ENCODE measurements at regions not wholly inside any gene's neighbourhood (a gene's known extent, or its start where the extent isn't known, plus 50 kb on each side); places are given as distances from the start of the nearest gene placed in this dataset.
"Not testable (repeated sequence)": the region's sequence is repeated elsewhere in the genome, so short reads cannot be mapped to it uniquely, and the experiment has no call there.

- no peak for DNase-seq (ENCODE audit: low read depth in 3 of 3, low spot score in 1 of 3)
Measured at GRCh38 chr20:24418731-24419130, 50.7 kb upstream of the SYNDIG1 start.

- no peak for DNase-seq (ENCODE audit: low read depth in 3 of 3, low spot score in 1 of 3)
Measured at GRCh38 chr20:24417485-24417884, 51.9 kb upstream of the SYNDIG1 start.

GRCh38 chr20:24415444-24415843, 54.0 kb upstream of the SYNDIG1 start:
- DNase-seq (ENCODE audit: low read depth in 3 of 3, low spot score in 1 of 3), result not testable (repeated sequence)

GRCh38 chr20:24411834-24412216, 57.6 kb upstream of the SYNDIG1 start:
- no peak for DNase-seq (ENCODE audit: low read depth in 3 of 3, low spot score in 1 of 3)

GRCh38 chr20:24411003-24411833, 58.2 kb upstream of the SYNDIG1 start:
- DNase-seq (ENCODE audit: low read depth in 3 of 3, low spot score in 1 of 3), result no peak

- DNase-seq (ENCODE audit: low read depth in 3 of 3, low spot score in 1 of 3), result no peak
Measured at GRCh38 chr20:24407151-24407550, 62.3 kb upstream of the SYNDIG1 start.

- no peak for DNase-seq (ENCODE audit: low read depth in 3 of 3, low spot score in 1 of 3)
Measured at GRCh38 chr20:24406750-24407149, 62.7 kb upstream of the SYNDIG1 start.

- no peak for DNase-seq (ENCODE audit: low read depth in 3 of 3, low spot score in 1 of 3)
Measured at GRCh38 chr20:24406251-24406650, 63.2 kb upstream of the SYNDIG1 start.

- DNase-seq (ENCODE audit: low read depth in 3 of 3, low spot score in 1 of 3), result no peak
Measured at GRCh38 chr20:24405810-24406209, 63.6 kb upstream of the SYNDIG1 start.

GRCh38 chr20:24403406-24403805, 66.0 kb upstream of the SYNDIG1 start:
- DNase-seq (ENCODE audit: low read depth in 3 of 3, low spot score in 1 of 3), result no peak

- no peak for DNase-seq (ENCODE audit: low read depth in 3 of 3, low spot score in 1 of 3)
Measured at GRCh38 chr20:24402188-24402587, 67.2 kb upstream of the SYNDIG1 start.

GRCh38 chr20:24395151-24395550, 74.3 kb upstream of the SYNDIG1 start:
- no peak for DNase-seq (ENCODE audit: low read depth in 3 of 3, low spot score in 1 of 3)

GRCh38 chr20:24393903-24394302, 75.5 kb upstream of the SYNDIG1 start:
- no peak for DNase-seq (ENCODE audit: low read depth in 3 of 3, low spot score in 1 of 3)

GRCh38 chr20:24392612-24393011, 76.8 kb upstream of the SYNDIG1 start:
- no peak for DNase-seq (ENCODE audit: low read depth in 3 of 3, low spot score in 1 of 3)

- DNase-seq (ENCODE audit: low read depth in 3 of 3, low spot score in 1 of 3), result no peak
Measured at GRCh38 chr20:24389686-24390085, 79.7 kb upstream of the SYNDIG1 start.

- DNase-seq (ENCODE audit: low read depth in 3 of 3, low spot score in 1 of 3), result no peak
Measured at GRCh38 chr20:24388828-24389380, 80.5 kb upstream of the SYNDIG1 start.

GRCh38 chr20:24385547-24385946, 83.9 kb upstream of the SYNDIG1 start:
- DNase-seq (ENCODE audit: low read depth in 3 of 3, low spot score in 1 of 3), result no peak

GRCh38 chr20:24384865-24385264, 84.6 kb upstream of the SYNDIG1 start:
- no peak for DNase-seq (ENCODE audit: low read depth in 3 of 3, low spot score in 1 of 3)

GRCh38 chr20:24382743-24383142, 86.7 kb upstream of the SYNDIG1 start:
- DNase-seq (ENCODE audit: low read depth in 3 of 3, low spot score in 1 of 3), result no peak

- DNase-seq (ENCODE audit: low read depth in 3 of 3, low spot score in 1 of 3), result no peak
Measured at GRCh38 chr20:24382331-24382730, 87.1 kb upstream of the SYNDIG1 start.

- DNase-seq (ENCODE audit: low read depth in 3 of 3, low spot score in 1 of 3), result no peak
Measured at GRCh38 chr20:24381886-24382285, 87.5 kb upstream of the SYNDIG1 start.

- DNase-seq (ENCODE audit: low read depth in 3 of 3, low spot score in 1 of 3), result no peak
Measured at GRCh38 chr20:24379484-24379927, 89.9 kb upstream of the SYNDIG1 start.
